Body of pancreas (tissue), 4 donors: ENCODE measurements at regions not wholly inside any gene's neighbourhood (a gene's known extent, or its start where the extent isn't known, plus 50 kb on each side); places are given as distances from the start of the nearest gene placed in this dataset.

Experiments
- CTCF ChIP-seq, 7 experiments: fragments of 450-650 bp in 4 of 7; fragments of 200-600 bp in 3 of 7; sonication (generic) in 3 of 7; IDR thresholded peaks; one replicate each; pipeline ENCODE4 v1.5.1; 2016 to 2019; ENCODE audit warnings: antibody characterized with exemption in 7 of 7
- POLR2A ChIP-seq, 3 donors: fragments of 450-650 bp; IDR thresholded peaks; one replicate each; pipeline ENCODE4 v1.6.1; 2016; ENCODE audit warnings: antibody characterized with exemption in 3 of 3, mild to moderate bottlenecking in 2 of 3

DNA sequence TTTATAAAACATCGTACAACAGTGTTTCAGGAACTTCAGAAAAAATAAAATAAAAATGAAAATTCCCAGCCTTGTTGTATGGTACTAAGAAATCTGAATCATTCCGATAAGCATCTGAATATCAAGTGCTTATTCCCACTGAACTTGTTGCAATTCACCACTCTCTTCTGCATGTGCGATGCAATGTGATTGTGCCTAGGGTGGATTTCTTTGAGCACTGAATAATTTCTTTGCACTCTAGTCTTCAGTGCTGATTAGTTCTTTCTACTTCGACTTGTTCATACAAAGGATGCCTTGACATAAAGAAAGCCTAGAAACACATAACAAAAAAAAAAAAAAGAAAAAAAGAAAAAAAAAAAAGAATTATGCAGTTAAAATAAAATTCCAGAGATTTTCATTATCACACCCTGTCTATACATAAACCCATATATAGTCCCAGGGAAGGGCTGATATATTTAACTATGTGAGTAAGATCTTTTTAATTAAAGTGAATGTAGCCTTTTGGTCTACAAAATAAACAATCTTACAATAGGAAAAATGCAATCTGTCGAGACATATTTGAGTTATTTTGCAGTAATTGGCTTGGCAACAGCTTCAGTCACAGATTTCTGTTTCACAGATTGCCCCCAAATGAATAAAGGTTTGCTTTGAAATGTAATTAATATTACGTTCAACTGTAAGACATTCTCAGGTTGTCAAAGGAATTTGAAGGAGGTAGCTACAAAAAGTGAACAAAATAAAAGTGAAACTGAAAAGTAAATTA lies 1118.9 kb upstream of the CELF2 start:
- no peak for TF ChIP-seq POLR2A (IDR thresholded peaks at IDR 0.05)
- no peak for TF ChIP-seq CTCF (IDR thresholded peaks at IDR 0.05)
